Body of pancreas (tissue), 4 donors: ENCODE measurements at regions not wholly inside any gene's neighbourhood (a gene's known extent, or its start where the extent isn't known, plus 50 kb on each side); places are given as distances from the start of the nearest gene placed in this dataset.

Source experiments
- POLR2A ChIP-seq, 3 donors: fragments of 450-650 bp; IDR thresholded peaks; one replicate each; pipeline ENCODE4 v1.6.1; 2016; ENCODE audit warnings: antibody characterized with exemption in 3 of 3, mild to moderate bottlenecking in 2 of 3
- TF ChIP-seq, protein P1 (sequence below), 7 experiments: fragments of 450-650 bp in 4 of 7; fragments of 200-600 bp in 3 of 7; sonication (generic) in 3 of 7; IDR thresholded peaks; one replicate each; pipeline ENCODE4 v1.5.1; 2016 to 2019; ENCODE audit warnings: antibody characterized with exemption in 7 of 7

DNA sequence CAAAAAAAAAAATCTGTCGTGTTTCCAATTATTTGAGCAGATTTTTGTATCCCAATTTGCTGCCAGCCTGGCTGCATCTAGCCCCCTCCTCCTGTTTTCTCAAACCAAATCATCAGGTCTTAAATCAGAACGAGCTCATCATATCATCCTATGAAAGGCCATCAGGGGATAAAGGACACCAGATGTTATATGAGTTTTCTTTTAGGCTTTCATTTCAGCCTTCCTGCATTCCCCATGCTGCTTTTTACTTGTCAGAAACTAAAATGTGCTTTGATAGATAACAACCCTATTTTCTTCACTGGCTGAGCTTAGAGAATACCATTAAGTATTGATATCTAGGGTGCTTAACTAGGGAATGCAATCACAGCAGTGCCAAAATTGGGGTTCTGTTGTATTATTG is 968.4 kb upstream of the SLC35B3 start:
- TF ChIP-seq, protein P1, sequence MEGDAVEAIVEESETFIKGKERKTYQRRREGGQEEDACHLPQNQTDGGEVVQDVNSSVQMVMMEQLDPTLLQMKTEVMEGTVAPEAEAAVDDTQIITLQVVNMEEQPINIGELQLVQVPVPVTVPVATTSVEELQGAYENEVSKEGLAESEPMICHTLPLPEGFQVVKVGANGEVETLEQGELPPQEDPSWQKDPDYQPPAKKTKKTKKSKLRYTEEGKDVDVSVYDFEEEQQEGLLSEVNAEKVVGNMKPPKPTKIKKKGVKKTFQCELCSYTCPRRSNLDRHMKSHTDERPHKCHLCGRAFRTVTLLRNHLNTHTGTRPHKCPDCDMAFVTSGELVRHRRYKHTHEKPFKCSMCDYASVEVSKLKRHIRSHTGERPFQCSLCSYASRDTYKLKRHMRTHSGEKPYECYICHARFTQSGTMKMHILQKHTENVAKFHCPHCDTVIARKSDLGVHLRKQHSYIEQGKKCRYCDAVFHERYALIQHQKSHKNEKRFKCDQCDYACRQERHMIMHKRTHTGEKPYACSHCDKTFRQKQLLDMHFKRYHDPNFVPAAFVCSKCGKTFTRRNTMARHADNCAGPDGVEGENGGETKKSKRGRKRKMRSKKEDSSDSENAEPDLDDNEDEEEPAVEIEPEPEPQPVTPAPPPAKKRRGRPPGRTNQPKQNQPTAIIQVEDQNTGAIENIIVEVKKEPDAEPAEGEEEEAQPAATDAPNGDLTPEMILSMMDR (IDR thresholded peaks at IDR 0.05) = no peak
- TF ChIP-seq POLR2A (IDR thresholded peaks at IDR 0.05) = no peak
